ENCODE measurements at regions not wholly inside any gene's neighbourhood (a gene's known extent, or its start where the extent isn't known, plus 50 kb on each side); places are given as distances from the start of the nearest gene placed in this dataset.

DNA sequence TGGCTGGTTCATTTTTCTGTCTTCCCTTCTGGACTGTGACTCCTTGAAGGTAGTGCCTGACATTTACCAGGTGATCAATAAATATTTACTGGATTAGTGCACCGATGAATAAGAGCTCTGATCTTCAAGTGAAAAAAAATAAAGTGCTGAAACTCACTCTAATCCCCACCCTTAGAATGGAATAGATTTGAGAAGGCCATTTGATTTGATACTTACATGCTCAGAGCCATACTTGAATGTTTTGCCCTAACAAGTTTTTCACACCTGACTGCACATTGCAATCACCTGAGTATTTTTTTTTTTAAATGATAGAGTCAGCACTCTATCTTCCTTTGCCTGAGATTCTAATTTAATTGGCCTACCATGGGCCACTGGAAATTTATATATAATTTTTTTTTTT is 105.7 kb downstream of the LRRC70 start:
- TF ChIP-seq, protein P1, sequence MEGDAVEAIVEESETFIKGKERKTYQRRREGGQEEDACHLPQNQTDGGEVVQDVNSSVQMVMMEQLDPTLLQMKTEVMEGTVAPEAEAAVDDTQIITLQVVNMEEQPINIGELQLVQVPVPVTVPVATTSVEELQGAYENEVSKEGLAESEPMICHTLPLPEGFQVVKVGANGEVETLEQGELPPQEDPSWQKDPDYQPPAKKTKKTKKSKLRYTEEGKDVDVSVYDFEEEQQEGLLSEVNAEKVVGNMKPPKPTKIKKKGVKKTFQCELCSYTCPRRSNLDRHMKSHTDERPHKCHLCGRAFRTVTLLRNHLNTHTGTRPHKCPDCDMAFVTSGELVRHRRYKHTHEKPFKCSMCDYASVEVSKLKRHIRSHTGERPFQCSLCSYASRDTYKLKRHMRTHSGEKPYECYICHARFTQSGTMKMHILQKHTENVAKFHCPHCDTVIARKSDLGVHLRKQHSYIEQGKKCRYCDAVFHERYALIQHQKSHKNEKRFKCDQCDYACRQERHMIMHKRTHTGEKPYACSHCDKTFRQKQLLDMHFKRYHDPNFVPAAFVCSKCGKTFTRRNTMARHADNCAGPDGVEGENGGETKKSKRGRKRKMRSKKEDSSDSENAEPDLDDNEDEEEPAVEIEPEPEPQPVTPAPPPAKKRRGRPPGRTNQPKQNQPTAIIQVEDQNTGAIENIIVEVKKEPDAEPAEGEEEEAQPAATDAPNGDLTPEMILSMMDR (IDR thresholded peaks at IDR 0.05): no peak
- no peak for TF ChIP-seq POLR2A (IDR thresholded peaks at IDR 0.05)
- H3K4me3 ChIP-seq: no peak overlapping the region
- no peaks in the 10 kb centered on the region for H3K4me1 ChIP-seq
- H3K9me3 ChIP-seq: peaks cover 0 to 3% (median 0%) of the 10 kb centered on the region in 4 donors
- no peaks in the 10 kb centered on the region for H3K36me3 ChIP-seq
- DNase-seq: no peak
- H3K27ac ChIP-seq: no peak overlapping the region
- H3K27me3 ChIP-seq: no peaks in the 10 kb centered on the region

GRCh38 chr5:62682059-62682458 is 103.4 kb downstream of the LRRC70 start:
- DNase-seq: no peak
- H3K36me3 ChIP-seq: no peaks in the 10 kb centered on the region
- H3K27ac ChIP-seq: no peak overlapping the region
- no peak overlapping the region for H3K4me3 ChIP-seq
- no peaks in the 10 kb centered on the region for H3K27me3 ChIP-seq
- H3K9me3 ChIP-seq: peaks cover 0 to 4% (median 0%) of the 10 kb centered on the region in 4 donors
- TF ChIP-seq, protein P1 (IDR thresholded peaks at IDR 0.05): no peak
- TF ChIP-seq POLR2A (IDR thresholded peaks at IDR 0.05): no peak
- H3K4me1 ChIP-seq: no peaks in the 10 kb centered on the region

DNA sequence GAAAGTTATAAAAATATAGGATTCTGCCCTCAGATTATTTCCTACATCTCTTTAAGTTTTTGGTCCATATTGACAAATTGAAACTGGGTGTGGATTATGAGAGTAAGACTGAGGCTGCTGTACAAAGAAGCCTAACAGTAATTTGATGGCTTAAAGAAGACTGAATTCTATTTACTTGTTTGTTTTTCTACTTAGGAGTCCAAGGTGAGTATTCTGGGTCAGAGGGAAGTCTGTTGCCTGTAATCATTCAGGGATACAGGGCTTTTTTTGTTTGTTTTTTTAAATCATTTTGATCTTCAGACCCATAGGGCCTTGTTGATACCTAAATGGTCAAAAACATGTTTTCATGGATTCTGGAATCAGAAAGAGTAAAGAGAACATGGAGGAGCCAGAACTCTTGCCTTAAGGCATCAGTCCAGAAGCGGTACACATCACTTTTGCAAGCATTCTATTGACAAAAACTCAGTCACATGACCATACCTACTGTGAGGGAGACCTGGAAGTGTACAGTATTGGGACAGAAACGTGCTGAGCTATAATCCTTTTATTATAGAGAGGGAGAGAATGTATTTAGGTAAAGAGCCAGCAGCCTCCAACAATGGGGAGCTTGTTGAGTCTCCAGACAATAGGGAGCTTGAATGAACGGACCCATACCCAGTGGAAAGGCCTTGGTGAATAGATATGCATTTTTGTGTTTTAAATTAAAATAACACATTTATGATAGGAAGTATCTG is 102.7 kb downstream of the LRRC70 start:
- DNase-seq: no peak
- Histone ChIP-seq H3K9me3 (peaks cover 0 to 4% (median 0%) of the 10 kb centered on the region in 4 donors), H3K4me3 (no peak overlapping the region), H3K27ac (no peak overlapping the region), H3K36me3 (no peaks in the 10 kb centered on the region), H3K4me1 (no peaks in the 10 kb centered on the region), H3K27me3 (no peaks in the 10 kb centered on the region)
- TF ChIP-seq, protein P1 (IDR thresholded peaks at IDR 0.05): no peak
- no peak for TF ChIP-seq POLR2A (IDR thresholded peaks at IDR 0.05)

DNA sequence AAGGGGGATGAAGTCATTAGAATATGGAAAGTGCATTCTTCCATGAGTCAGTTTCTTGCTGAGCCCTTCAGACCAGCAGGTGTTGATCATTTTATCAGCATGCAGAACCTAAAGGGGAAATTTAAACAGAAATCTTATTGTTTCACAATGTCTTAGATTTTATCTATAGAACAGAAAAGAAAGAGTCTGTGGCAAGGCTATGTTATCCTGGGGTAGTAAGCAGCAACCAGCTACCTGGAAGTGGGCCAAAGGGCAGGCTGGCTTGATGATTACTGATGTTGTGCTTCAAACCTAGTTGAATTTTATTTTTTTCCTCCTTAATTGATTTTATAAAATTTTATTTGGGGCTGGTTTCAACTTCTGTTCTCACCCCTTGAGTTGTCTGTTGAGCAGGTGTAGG is 101.5 kb downstream of the LRRC70 start:
- Histone ChIP-seq H3K9me3 (peaks cover 0 to 4% (median 0%) of the 10 kb centered on the region in 4 donors), H3K4me3 (no peak overlapping the region), H3K27ac (no peak overlapping the region), H3K36me3 (no peaks in the 10 kb centered on the region), H3K27me3 (no peaks in the 10 kb centered on the region), H3K4me1 (no peaks in the 10 kb centered on the region)
- DNase-seq: no peak
- no peak for TF ChIP-seq POLR2A (IDR thresholded peaks at IDR 0.05)
- TF ChIP-seq, protein P1 (IDR thresholded peaks at IDR 0.05): no peak

Measured in Peyer's patch (tissue), 4 donors.